ENCODE measurements at regions not wholly inside any gene's neighbourhood (a gene's known extent, or its start where the extent isn't known, plus 50 kb on each side); places are given as distances from the start of the nearest gene placed in this dataset.
A peak's percentile ranks its signal among the peaks of the same experiment; 100 is the strongest.

DNA sequence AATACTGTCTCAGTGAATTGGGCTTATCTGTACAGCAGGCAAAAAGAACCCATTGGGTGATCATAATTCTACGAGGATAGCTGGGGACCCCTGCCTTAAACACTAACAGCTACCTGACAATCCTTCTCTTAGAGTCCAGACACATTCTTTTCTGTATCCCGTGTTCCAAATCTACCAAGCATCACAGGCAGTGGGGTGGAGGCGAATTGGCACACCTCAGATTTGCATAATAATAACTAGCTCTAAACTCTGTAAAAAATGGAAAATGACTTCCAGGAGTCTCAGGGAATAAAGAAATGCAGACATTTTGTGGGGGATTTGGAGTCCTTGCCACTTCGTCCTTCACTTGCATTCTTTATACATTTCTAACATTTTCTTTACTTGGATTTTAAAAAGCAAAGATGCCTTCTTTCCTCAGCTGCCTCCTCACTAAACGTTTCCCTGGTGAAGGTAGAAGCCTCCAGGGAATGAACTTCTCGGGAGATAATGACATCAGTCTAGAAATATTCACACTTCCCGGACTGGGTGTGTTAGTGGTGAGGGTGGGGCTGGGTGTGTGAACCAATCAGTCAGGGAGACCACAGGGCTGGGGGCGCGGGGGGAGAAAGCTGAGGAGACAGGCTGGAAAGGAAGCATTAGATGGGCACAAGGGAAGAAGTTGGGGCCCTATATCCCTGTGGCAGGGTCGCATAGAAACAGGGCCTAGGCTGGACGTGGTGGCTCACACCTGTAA lies 59.1 kb upstream of the BOD1L2 start:
- no peaks in the 10 kb centered on the region for H3K36me3 ChIP-seq (ENCODE audit: control insufficient read depth, insufficient read depth, low read length)
- no peaks in the 10 kb centered on the region for H3K9me3 ChIP-seq (ENCODE audit: control insufficient read depth, low read depth, low read length)
- 100% methylated on average over 2 of the region's 11 CpGs for WGBS (ENCODE audit: insufficient coverage, low lambda C conversion rate)
- H3K27me3 ChIP-seq (ENCODE audit: control insufficient read depth, insufficient read depth, low read length) = peaks cover 2% of the 10 kb centered on the region
- DNase-seq = peak; percentile 9 to 70
- H3K4me1 ChIP-seq (ENCODE audit: control insufficient read depth, insufficient read depth, low read length) = no peaks in the 10 kb centered on the region
- no peak overlapping the region for H3K27ac ChIP-seq (ENCODE audit: low read length)
- no peak overlapping the region for H3K4me3 ChIP-seq (ENCODE audit: low read length)

DNA sequence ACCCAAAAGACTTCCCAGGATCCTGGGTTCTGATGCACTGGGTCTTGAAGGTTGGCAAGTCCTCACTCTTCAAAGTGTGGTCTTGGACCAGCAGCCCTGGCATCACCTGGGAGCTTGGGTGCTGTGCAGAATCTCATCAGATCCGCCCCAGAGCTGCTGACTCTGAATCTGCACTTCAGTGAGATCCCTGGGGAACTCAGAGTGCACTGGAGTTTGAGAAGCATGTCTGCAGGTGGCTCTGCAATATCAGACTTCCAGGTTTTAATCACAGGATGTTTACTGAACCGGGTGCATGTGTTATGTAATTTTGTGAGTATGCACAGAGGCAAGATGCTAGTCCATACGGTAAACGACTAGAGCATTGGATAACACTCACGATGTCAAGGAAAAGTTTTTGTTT lies 58.0 kb upstream of the BOD1L2 start:
- no peaks in the 10 kb centered on the region for H3K36me3 ChIP-seq (ENCODE audit: control insufficient read depth, insufficient read depth, low read length)
- no peak overlapping the region for H3K4me3 ChIP-seq (ENCODE audit: low read length)
- H3K4me1 ChIP-seq (ENCODE audit: control insufficient read depth, insufficient read depth, low read length) = no peaks in the 10 kb centered on the region
- no CpG with 5 or more reads among the region's 5 CpGs for WGBS (ENCODE audit: insufficient coverage, low lambda C conversion rate)
- H3K27me3 ChIP-seq (ENCODE audit: control insufficient read depth, insufficient read depth, low read length) = peaks cover 2% of the 10 kb centered on the region
- peak in 1 of 2 donors; percentile 14 for DNase-seq
- no peak overlapping the region for H3K27ac ChIP-seq (ENCODE audit: low read length)
- H3K9me3 ChIP-seq (ENCODE audit: control insufficient read depth, low read depth, low read length) = no peaks in the 10 kb centered on the region

DNA sequence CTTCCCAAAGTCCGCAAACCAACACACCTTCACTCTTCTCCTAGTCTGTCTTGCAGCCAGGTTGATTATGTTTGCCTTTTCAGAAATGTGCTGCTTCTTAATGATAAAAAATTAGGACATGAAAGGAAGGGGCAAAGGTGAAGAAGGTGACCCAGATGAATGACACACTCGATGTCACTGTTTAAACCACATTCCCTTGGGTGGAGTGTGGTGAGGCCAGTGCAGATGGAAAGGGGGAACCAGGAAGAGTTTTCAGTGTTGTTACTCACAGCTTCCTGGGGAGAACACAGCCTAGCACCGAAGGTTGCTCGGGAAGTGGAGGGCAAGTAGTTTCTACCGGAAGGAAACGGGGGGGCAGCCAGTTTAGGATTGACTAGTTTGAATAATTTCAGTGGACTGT lies 57.2 kb upstream of the BOD1L2 start:
- Histone ChIP-seq H3K4me3 (ENCODE audit: low read length) (no peak overlapping the region), H3K27me3 (ENCODE audit: control insufficient read depth, insufficient read depth, low read length) (peaks cover 1% of the 10 kb centered on the region), H3K4me1 (ENCODE audit: control insufficient read depth, insufficient read depth, low read length) (no peaks in the 10 kb centered on the region), H3K36me3 (ENCODE audit: control insufficient read depth, insufficient read depth, low read length) (no peaks in the 10 kb centered on the region), H3K9me3 (ENCODE audit: control insufficient read depth, low read depth, low read length) (no peaks in the 10 kb centered on the region), H3K27ac (ENCODE audit: low read length) (no peak overlapping the region)
- DNase-seq = peak in 1 of 2 donors; percentile 56
- WGBS (ENCODE audit: insufficient coverage, low lambda C conversion rate) = 20% methylated on average over 1 of the region's 6 CpGs

DNA sequence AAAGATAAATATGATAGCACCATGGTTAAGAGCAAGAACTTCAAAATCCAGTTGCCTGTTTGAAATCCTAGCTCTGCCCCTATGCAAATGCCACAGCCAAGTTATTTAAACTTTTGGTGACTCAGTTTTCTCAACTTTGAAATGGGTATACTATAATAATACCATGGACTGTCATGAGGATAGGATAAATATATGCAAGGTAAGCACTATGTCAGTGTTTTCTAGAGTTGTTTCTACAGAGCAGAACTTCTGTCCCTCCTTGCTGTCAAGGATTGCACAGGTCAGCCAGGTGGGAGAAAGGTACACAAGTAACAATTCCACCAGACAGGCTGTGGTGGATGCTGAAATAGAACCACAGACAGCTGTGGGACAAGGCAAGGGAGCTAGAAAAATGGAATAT lies 55.7 kb upstream of the BOD1L2 start:
- no peaks in the 10 kb centered on the region for H3K9me3 ChIP-seq (ENCODE audit: control insufficient read depth, low read depth, low read length)
- no peak overlapping the region for H3K4me3 ChIP-seq (ENCODE audit: low read length)
- no peaks in the 10 kb centered on the region for H3K36me3 ChIP-seq (ENCODE audit: control insufficient read depth, insufficient read depth, low read length)
- no peak overlapping the region for H3K27ac ChIP-seq (ENCODE audit: low read length)
- DNase-seq = no peak
- H3K4me1 ChIP-seq (ENCODE audit: control insufficient read depth, insufficient read depth, low read length) = no peaks in the 10 kb centered on the region
- H3K27me3 ChIP-seq (ENCODE audit: control insufficient read depth, insufficient read depth, low read length) = no peaks in the 10 kb centered on the region

DNA sequence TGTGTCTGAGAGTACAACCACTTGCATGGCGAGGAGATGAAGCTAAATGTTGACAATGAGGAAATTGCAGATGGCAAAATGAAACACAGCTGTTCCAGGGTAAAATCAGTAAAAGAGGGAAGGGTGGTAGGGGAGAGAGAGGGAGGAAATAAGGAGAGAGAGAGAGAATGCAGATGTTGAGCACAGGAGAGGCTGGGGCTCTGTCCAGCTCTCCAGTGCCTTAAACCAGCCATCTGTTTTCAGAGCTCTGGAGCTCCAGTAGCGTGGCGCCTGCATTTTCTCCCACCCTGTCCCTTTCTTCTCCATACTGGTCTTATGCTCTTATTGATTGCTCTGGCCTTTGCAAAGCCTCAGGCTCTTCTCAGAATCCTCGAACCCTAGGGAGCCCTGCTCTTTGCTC lies 52.7 kb upstream of the BOD1L2 start:
- 70% methylated on average over 2 of the region's 4 CpGs for WGBS (ENCODE audit: insufficient coverage, low lambda C conversion rate)
- no peaks in the 10 kb centered on the region for H3K9me3 ChIP-seq (ENCODE audit: control insufficient read depth, low read depth, low read length)
- no peaks in the 10 kb centered on the region for H3K4me1 ChIP-seq (ENCODE audit: control insufficient read depth, insufficient read depth, low read length)
- DNase-seq = no peak
- H3K27ac ChIP-seq (ENCODE audit: low read length) = no peak overlapping the region
- H3K36me3 ChIP-seq (ENCODE audit: control insufficient read depth, insufficient read depth, low read length) = no peaks in the 10 kb centered on the region
- H3K4me3 ChIP-seq (ENCODE audit: low read length) = no peak overlapping the region
- H3K27me3 ChIP-seq (ENCODE audit: control insufficient read depth, insufficient read depth, low read length) = no peaks in the 10 kb centered on the region

DNA sequence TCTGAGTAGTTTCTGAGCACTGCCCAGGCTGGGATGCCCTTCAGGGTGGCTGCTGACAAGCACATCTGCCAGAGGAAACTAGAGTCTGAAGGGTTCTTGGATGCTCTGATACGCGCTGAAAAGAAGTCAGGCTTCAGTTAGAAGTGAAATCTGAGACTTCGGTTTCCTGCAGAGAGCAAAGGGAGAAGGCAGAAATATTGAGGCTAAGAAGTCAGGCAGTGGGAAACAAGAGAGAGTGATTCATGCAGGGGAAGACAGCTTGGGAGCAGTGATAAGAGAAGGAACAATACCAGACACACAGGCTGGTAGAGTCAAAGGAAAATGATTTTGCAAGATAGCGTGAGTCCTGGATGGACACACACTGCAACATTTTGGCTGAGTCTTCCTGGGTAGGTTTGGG lies 51.0 kb upstream of the BOD1L2 start:
- Histone ChIP-seq H3K9me3 (ENCODE audit: control insufficient read depth, low read depth, low read length) (no peaks in the 10 kb centered on the region), H3K27me3 (ENCODE audit: control insufficient read depth, insufficient read depth, low read length) (no peaks in the 10 kb centered on the region), H3K4me3 (ENCODE audit: low read length) (no peak overlapping the region), H3K27ac (ENCODE audit: low read length) (no peak overlapping the region), H3K4me1 (ENCODE audit: control insufficient read depth, insufficient read depth, low read length) (no peaks in the 10 kb centered on the region), H3K36me3 (ENCODE audit: control insufficient read depth, insufficient read depth, low read length) (no peaks in the 10 kb centered on the region)
- DNase-seq = no peak
- WGBS (ENCODE audit: insufficient coverage, low lambda C conversion rate) = 30% methylated on average over 2 of the region's 4 CpGs
